ENCODE measurements at regions not wholly inside any gene's neighbourhood (a gene's known extent, or its start where the extent isn't known, plus 50 kb on each side); places are given as distances from the start of the nearest gene placed in this dataset.

DNA sequence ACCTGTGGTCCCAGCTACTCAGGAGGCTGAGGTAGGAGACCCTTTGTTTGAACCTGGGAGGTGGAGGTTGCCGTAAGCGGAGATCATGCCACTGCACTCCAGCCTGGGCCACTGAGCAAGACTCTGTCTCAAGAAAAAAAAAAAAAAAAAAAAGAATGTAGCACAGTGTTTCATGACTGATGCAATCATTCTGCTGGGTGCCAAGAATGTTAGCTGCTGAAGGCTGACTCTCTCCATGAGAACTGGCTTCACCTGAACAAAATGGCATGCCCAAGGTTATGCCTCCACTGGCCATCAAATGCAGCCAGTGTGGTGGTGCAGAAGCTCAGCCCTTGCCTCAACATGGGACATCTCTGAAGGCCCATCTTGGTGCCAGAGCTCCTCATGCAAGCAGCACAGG is 412.1 kb downstream of the ADAM29 start:
- TF ChIP-seq, protein P1, sequence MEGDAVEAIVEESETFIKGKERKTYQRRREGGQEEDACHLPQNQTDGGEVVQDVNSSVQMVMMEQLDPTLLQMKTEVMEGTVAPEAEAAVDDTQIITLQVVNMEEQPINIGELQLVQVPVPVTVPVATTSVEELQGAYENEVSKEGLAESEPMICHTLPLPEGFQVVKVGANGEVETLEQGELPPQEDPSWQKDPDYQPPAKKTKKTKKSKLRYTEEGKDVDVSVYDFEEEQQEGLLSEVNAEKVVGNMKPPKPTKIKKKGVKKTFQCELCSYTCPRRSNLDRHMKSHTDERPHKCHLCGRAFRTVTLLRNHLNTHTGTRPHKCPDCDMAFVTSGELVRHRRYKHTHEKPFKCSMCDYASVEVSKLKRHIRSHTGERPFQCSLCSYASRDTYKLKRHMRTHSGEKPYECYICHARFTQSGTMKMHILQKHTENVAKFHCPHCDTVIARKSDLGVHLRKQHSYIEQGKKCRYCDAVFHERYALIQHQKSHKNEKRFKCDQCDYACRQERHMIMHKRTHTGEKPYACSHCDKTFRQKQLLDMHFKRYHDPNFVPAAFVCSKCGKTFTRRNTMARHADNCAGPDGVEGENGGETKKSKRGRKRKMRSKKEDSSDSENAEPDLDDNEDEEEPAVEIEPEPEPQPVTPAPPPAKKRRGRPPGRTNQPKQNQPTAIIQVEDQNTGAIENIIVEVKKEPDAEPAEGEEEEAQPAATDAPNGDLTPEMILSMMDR (IDR thresholded peaks at IDR 0.05; ENCODE audit: control extremely low read depth in 1 of 3, insufficient read depth in 1 of 3, low read depth in 1 of 3, low read length in 3 of 3), result no peak
- TF ChIP-seq POLR2A (IDR thresholded peaks at IDR 0.05; ENCODE audit: control extremely low read depth in 1 of 2, low read depth in 2 of 2, low read length in 2 of 2) (no peak), GTF2F1 (IDR thresholded peaks at IDR 0.05; ENCODE audit: borderline replicate concordance, low read depth, low read length) (no peak), CREB1 (IDR thresholded peaks at IDR 0.05) (no peak), KDM1A (IDR thresholded peaks at IDR 0.05; ENCODE audit: borderline replicate concordance, low read length) (no peak)

Measured in H1 (cell line).